Myocyte (in vitro differentiated cells): ENCODE measurements at regions not wholly inside any gene's neighbourhood (a gene's known extent, or its start where the extent isn't known, plus 50 kb on each side); places are given as distances from the start of the nearest gene placed in this dataset.
"Not testable (repeated sequence)": the region's sequence is repeated elsewhere in the genome, so short reads cannot be mapped to it uniquely, and the experiment has no call there.

Source experiments
- DNase-seq: peaks from one replicate; pipeline ENCODE4 v3.0.0-alpha.2; 2012; ENCODE audit warnings: low read depth

- DNase-seq, result not testable (repeated sequence)
These were observed 74.2 kb upstream of the GNG12 start for GRCh38 chr1:67907467-67907866.

- DNase-seq, result not testable (repeated sequence)
These were observed 72.7 kb upstream of the GNG12 start for GRCh38 chr1:67906015-67906414.

DNA sequence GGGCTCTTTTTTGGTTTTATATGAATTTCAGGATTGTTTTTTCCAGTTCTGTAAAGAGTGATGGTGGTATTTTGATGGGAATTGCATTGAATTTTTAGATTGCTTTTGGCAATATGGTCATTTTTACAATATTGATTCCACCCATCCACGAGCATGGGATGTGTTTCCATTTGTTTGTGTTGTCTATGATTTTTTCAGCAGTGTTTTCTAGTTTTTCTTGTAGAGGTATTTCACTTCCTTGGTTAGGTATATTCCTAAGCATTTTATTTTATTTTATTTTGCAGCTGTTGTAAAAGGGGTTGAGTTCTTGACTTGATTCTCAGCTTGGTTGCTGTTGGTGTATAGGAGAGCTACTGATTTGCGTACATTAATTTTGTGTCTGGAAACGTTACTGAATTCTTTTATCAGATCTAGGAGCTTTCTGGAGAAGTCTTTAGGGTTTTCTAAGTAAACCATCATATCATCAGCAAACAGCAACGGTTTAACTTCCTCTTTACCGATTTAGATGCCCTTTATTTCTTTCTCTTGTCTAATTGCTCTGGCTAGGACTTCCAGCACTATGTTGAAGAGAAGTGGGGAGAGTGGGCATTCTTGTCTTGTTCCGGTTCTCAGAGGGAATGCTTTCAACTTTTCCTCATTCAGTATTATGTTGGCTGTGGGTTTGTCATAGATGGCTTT is 69.4 kb upstream of the GNG12 start:
- not testable (repeated sequence) for DNase-seq

DNA sequence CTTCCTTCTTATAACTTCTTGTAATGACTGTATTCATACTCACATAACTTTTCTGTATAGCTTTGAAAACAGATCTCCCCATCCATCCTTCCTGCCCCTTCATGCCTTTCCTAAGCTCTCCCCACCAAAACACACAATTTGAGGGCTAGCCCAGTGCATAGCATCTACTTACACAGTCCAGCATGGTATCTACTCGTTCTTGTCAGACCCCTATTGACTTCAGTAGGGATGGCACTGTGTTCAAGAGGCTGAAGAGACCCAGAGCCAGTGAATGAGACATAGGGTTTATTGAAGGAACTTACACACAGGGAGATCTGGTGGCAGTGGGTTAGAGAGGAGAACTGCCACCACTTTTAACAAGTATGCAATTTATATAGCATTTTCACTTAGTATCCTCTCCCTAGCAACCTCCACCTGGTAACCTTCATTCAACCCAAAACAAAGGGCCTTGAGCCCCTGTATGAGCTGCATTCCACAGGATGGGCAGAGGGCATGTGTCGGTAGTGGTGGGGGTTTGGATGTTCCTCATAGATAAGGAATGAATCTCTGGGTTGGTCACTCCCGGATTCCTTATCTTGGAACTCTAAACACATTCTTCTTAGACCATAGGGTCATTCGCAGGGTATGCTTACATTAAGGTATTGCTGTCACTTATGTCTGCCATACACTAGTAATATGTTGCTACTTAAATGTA is 64.9 kb upstream of the GNG12 start:
- DNase-seq, result no peak

DNA sequence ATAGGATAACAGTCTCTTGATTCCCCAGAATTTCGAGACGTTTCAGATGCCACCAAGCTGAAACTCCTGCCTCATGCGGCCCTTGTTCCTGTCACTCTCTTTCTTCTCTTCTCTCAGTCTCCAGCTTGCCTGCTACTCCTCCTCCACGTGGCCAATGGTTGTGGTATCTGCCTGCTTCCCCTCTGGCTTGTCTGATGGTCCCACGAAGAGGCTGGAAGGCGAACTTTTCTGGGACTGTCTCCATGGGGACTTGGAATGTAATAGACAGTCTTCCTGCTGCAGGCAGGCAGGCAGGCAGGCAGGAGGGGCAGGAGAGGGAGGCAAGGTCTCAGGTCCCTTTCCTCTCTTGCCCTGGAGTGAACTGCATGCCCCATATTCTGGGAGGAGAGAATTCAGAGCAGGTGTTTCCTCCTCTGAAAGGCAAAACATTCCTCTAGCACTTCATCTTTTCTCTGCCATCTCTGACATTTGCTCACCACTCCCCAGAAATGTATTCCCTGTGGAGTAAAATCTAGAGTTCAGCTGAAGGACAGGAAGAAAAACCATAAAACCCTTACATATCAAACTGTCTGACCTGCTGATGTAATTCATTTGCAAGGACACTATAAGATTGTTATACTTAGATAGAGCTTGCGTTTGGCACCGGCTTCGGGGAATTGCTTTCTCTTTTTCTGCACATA is 64.1 kb upstream of the GNG12 start:
- peak; percentile 47 for DNase-seq

- no peak for DNase-seq
These were observed 63.6 kb upstream of the GNG12 start for GRCh38 chr1:67896826-67897225.

- DNase-seq, result no peak
These were observed 61.9 kb upstream of the GNG12 start for GRCh38 chr1:67894981-67895735.

DNA sequence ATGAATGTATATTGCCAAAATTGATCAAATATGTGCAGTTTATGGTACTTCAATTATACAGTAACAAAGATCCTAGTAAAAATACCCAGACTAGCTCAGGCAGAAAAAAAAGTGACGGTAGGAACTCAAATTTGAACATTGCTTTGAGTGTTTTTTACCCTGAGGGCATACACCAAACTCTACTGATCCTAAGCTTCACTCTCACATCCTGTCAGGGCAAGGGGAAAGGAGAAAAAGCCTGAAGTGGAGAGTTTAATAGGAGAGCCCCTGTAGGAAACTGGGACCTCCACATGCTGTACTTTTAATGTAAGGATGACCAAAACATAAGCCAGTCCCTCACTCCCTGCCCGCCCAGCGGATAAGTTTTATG is 59.8 kb upstream of the GNG12 start:
- no peak for DNase-seq

DNA sequence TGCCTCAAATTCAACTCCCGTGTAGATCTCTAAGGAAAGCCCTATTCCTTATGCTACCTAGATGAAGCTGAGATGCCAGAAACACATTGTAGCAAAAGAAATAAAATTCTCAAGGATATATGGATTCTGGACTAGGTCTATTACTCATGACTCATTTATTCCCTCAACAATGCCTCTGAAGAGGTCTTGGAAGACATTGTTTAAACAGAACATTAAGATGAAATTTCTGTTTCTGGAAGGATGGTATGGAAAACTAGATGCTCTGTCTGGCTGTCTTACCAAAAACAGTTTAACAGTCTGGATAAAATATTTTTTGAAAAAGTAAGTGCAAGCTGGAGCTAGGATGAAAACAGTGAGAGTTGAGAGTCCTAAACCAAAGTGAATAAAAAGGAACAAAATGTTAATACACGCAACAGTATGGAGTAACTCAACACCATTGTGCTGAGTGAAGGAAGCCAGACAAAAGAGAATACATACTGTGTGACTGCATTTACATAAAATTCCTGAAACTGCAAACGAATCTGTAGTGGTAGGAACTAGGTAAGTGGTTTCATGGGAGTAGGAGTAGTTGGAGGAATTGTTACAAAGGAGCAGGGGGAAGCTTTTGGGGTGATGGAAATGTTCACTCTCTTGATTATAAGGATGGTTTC is 59.3 kb upstream of the GNG12 start:
- DNase-seq, result no peak

DNA sequence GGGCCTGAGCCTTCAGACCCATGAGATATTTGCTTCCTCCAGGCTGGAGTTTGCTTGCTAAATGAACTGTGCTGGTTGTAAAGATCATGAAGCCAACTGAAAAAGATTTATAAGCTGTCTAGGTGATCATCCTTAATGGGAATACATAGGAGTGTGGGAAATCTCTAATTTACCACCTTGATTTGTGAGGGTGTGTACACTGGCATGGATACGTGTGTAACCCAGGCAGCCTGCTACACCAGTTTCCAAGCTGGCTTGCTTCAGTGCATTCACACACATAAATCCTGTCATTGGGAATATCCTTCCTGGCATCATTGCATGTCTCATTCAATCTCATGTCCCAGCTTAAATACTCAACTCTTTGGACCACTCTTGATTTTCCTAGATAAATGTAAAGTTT is 57.6 kb upstream of the GNG12 start:
- DNase-seq, result no peak

- peak; percentile 81 for DNase-seq
These were observed 56.8 kb upstream of the GNG12 start for GRCh38 chr1:67889953-67890567.

DNA sequence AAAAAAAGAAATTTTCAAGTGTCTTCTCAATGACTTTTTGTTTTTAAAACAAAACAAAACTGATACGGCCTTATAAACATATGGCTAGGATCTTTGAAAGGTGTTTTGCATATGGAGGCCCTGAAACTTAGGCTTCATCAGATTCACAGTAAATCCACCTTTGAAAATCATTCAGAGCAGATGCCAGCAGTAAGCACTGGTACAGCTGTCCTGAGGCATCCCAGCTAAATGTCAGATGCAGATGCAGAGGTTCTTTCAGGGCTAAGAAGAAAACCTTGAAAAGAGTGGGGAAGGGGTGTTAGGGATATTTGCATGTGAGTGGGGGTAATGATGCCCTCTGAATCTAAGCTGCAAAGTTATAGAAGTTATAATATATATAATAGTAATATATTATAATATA is 56.2 kb upstream of the GNG12 start:
- peak; percentile 59 for DNase-seq

GRCh38 chr1:67888216-67889106 is 55.2 kb upstream of the GNG12 start:
- DNase-seq, result peak; percentile 59

- no peak for DNase-seq
These were observed 53.9 kb upstream of the GNG12 start for GRCh38 chr1:67887146-67887545.

DNA sequence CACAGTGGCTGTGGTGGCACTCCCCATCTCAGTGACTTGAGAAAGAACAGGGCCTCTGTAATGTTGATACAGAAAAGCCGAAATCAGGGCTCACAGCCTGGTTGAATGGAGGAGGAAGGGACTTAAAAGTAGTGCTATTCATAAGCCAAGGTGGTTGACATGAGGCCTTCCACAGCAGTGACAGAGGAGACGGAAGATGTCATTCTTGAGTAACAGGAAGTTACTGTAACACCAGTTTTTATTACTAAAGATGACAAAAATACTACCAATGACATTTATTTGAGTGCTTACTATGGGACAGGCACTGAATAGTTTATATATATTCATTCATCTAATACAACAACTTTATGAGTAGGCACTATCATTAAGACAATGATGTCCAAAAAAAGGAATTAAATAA is 52.8 kb upstream of the GNG12 start:
- no peak for DNase-seq

- DNase-seq, result peak; percentile 33
These were observed 49.8 kb upstream of the GNG12 start for GRCh38 chr1:67883069-67883468.
